GM12878 (cell line): ENCODE measurements at regions not wholly inside any gene's neighbourhood (a gene's known extent, or its start where the extent isn't known, plus 50 kb on each side); places are given as distances from the start of the nearest gene placed in this dataset.

Experiments used
- ATAC-seq: fragments of 200-7000 bp; cut with Tn5 transposase; 3 replicates; pipeline ENCODE4 v1.9.1; 2020; ENCODE audit warnings: mild to moderate bottlenecking, moderate library complexity
- BruUV-seq: library from RNA; stranded (reverse); fragments of 400-500 nt; replicated peaks from 2 replicates; lab custom pipeline; 2021; lab: Mats Ljungman, UMichigan
- CTCF ChIA-PET: fragments of 300-600 bp; sonication (Branson Sonifier 250); formaldehyde crosslinking; extraction: SDS; loops from one replicate; lab custom pipeline; 2021; ENCODE audit warnings: inconsistent platforms; lab: Yijun Ruan, JAX
- POLR2A ChIA-PET: fragments of 350-600 bp; formaldehyde crosslinking; extraction: SDS; loops from one replicate; lab custom pipeline; 2021; ENCODE audit warnings: inconsistent platforms; lab: Charles Lee
- RAD21 ChIA-PET: fragments of 300-600 bp; sonication (Branson Sonifier 250); formaldehyde crosslinking; loops from one replicate; lab custom pipeline; 2023; ENCODE audit warnings: antibody characterized with exemption; ENCODE audit not compliant: unreplicated experiment; lab: Charles Lee
- SMC1A ChIA-PET: fragments of 300-600 bp; sonication (Branson Sonifier 250); formaldehyde crosslinking; loops from one replicate; lab custom pipeline; 2023; ENCODE audit not compliant: unreplicated experiment, uncharacterized antibody; lab: Charles Lee
- DNase-seq: peaks from one replicate; pipeline ENCODE4 v3.0.0-alpha.2; 2011; ENCODE audit warnings: low read depth, low spot score
- FAIRE-seq: peaks from 3 replicates; lab custom pipeline; 2011; peaks lifted over from hg19 to GRCh38; lab: Jason Lieb, UNC
- H2AFZ ChIP-seq: 2 replicates; pipeline ENCODE4 v1.6.0; 2011; ENCODE audit warnings: low read depth, low read length, control low read depth; ENCODE audit not compliant: control insufficient read depth
- H3K27ac ChIP-seq: 2 replicates; pipeline ENCODE4 v1.5.1; 2011; ENCODE audit warnings: control low read depth; ENCODE audit not compliant: control insufficient read depth, insufficient read depth
- H3K27me3 ChIP-seq, 2 experiments: replicated peaks in 1 of 2; 2 replicates each; pipeline versions ENCODE4 v1.6.0 to v1.6.1; 2011; ENCODE audit warnings: low read length in 1 of 2; ENCODE audit not compliant: control insufficient read depth in 2 of 2, insufficient read depth in 2 of 2
- H3K36me3 ChIP-seq, 2 experiments: 2 replicates each; pipeline ENCODE4 v1.5.1; 2011; ENCODE audit warnings: low read length in 1 of 2; ENCODE audit not compliant: control insufficient read depth in 2 of 2, insufficient read depth in 2 of 2
- H3K4me1 ChIP-seq: 2 replicates; pipeline ENCODE4 v1.6.1; 2011; ENCODE audit warnings: mild to moderate bottlenecking, low read length, moderate library complexity, mixed read lengths; ENCODE audit not compliant: control insufficient read depth, insufficient read depth
- H3K4me2 ChIP-seq: 2 replicates; pipeline ENCODE4 v1.6.0; 2011; ENCODE audit warnings: control low read depth; ENCODE audit not compliant: control insufficient read depth, insufficient read depth
- H3K4me3 ChIP-seq: fragments of 200-600 bp; sonication (generic); 2 replicates; pipeline ENCODE4 v1.5.1; 2016
- H3K79me2 ChIP-seq: 2 replicates; pipeline ENCODE4 v1.6.0; 2011; ENCODE audit warnings: low read length; ENCODE audit not compliant: control insufficient read depth, insufficient read depth
- H3K9ac ChIP-seq: 2 replicates; pipeline ENCODE4 v1.8.0; 2011; ENCODE audit warnings: low read length, control low read depth, mixed read lengths; ENCODE audit not compliant: control insufficient read depth, insufficient read depth
- H3K9me3 ChIP-seq: replicated peaks from 3 replicates; pipeline ENCODE4 v1.5.1; 2011; ENCODE audit warnings: mild to moderate bottlenecking, low read length; ENCODE audit not compliant: control insufficient read depth, insufficient read depth
- H4K20me1 ChIP-seq: 2 replicates; pipeline ENCODE4 v1.6.0; 2011; ENCODE audit not compliant: control insufficient read depth, insufficient read depth
- ASH2L ChIP-seq: fragments of 300-600, 200-600 bp; sonication (generic); IDR thresholded peaks from 2 replicates; pipeline ENCODE4 v1.6.1; 2017; ENCODE audit warnings: low read depth, mild to moderate bottlenecking, borderline replicate concordance
- BCL11A ChIP-seq: IDR thresholded peaks from 2 replicates; pipeline ENCODE4 v1.6.1; 2011; ENCODE audit warnings: low read depth, low read length
- FOXK2 ChIP-seq: fragments of 450-650 bp; IDR thresholded peaks from 2 replicates; pipeline ENCODE4 v1.6.1; 2017; ENCODE audit warnings: mild to moderate bottlenecking, moderate library complexity
- MEF2A ChIP-seq: IDR thresholded peaks from 2 replicates; pipeline ENCODE4 v1.6.1; 2011; ENCODE audit warnings: low read depth, mild to moderate bottlenecking, low read length, moderate library complexity; ENCODE audit not compliant: insufficient read depth
- MTA3 ChIP-seq: IDR thresholded peaks from 2 replicates; pipeline ENCODE4 v1.6.1; 2012; ENCODE audit warnings: low read length, inconsistent platforms, borderline replicate concordance
- SMC3 ChIP-seq: IDR thresholded peaks from 2 replicates; pipeline ENCODE4 v1.6.1; 2011; ENCODE audit warnings: low read length, improper control_type of control experiment, borderline replicate concordance
- SPI1 ChIP-seq: IDR thresholded peaks from 2 replicates; pipeline ENCODE4 v1.6.1; 2011; ENCODE audit warnings: low read depth, mild to moderate bottlenecking, low read length, moderate library complexity, borderline replicate concordance; ENCODE audit not compliant: insufficient read depth
- SUPT20H ChIP-seq: IDR thresholded peaks from 2 replicates; pipeline ENCODE4 v1.6.1; 2011; ENCODE audit warnings: low read depth, mild to moderate bottlenecking, low read length, moderate library complexity, borderline replicate concordance; ENCODE audit not compliant: control insufficient read depth
- SUZ12 ChIP-seq: fragments of 200-600 bp; sonication (generic); IDR thresholded peaks from one replicate; pipeline ENCODE4 v1.6.1; 2018; ENCODE audit warnings: antibody characterized with exemption, mild to moderate bottlenecking; ENCODE audit not compliant: unreplicated experiment
- TCF12 ChIP-seq: IDR thresholded peaks from 2 replicates; pipeline ENCODE4 v1.6.1; 2011; ENCODE audit warnings: low read depth, mild to moderate bottlenecking, low read length
- TCF3 ChIP-seq: IDR thresholded peaks from 2 replicates; pipeline ENCODE4 v1.6.1; 2012; ENCODE audit warnings: low read depth, mild to moderate bottlenecking, low read length, borderline replicate concordance; ENCODE audit not compliant: insufficient read depth
- YY1 ChIP-seq: IDR thresholded peaks from 2 replicates; pipeline ENCODE4 v1.6.1; 2011; ENCODE audit warnings: low read depth, mild to moderate bottlenecking, low read length
- ZNF384 ChIP-seq: IDR thresholded peaks from 2 replicates; pipeline ENCODE4 v1.6.1; 2012; ENCODE audit warnings: low read depth, mild to moderate bottlenecking, low read length, improper control_type of control experiment, borderline replicate concordance
- WGBS: methylation state at CpG from one replicate; pipeline ENCODE4 v1.1.6; 2016; ENCODE audit warnings: low lambda C conversion rate; ENCODE audit not compliant: insufficient replicate concordance, insufficient coverage; ENCODE audit errors: missing lambda C conversion rate; 5-methylcytosine and 5-hydroxymethylcytosine counted together
- in situ Hi-C: fragments of 300-500 bp; cut with MboI; formaldehyde crosslinking; loops from 9 replicates; pipeline ENCODE4 v1.14.3; 2018; ENCODE audit warnings: mixed read lengths
- intact Hi-C: fragments of 100-400 bp; cut with micrococcal nuclease; formaldehyde crosslinking; loops from one replicate; pipeline ENCODE4 v1.14.2; 2022; ENCODE audit not compliant: unreplicated experiment
- TF ChIP-seq, protein P1 (sequence below): fragments of 450-650 bp; IDR thresholded peaks from 2 replicates; pipeline ENCODE4 v1.6.1; 2017; ENCODE audit warnings: mild to moderate bottlenecking, moderate library complexity
- TF ChIP-seq, protein P2 (sequence below): IDR thresholded peaks from 2 replicates; pipeline ENCODE4 v1.6.1; 2012; ENCODE audit warnings: mild to moderate bottlenecking, low read depth, low read length

DNA sequence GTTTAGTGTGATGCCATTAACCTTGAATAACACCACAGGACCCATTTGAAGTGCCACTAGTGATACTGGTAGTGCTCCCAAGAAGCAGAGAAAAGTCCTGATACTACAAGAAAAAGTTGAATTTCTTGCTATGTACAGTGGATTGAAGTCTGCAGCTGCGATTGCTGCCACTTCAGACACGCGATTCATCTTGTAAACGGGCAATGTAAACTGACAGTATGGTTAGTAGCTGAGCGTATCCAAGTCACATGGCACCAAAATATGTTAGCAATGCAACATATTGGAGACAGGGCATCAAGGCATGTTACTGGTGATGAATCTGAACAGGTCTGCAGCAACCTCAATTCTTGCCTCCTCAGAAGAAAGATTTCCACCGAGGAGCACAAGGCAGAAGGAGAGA is 238.9 kb downstream of the HS3ST3B1 start:
- in situ Hi-C loops: no loop called here
- H3K9me3 ChIP-seq: no peaks in the 10 kb centered on the region
- no peak overlapping the region for H3K9ac ChIP-seq
- no peak overlapping the region for H3K27ac ChIP-seq
- ChIA-PET CTCF (no interaction called here), SMC1A (no interaction called here), POLR2A (no interaction called here), RAD21 (no interaction called here)
- H2AFZ ChIP-seq: no peak overlapping the region
- no peaks in the 10 kb centered on the region for H3K27me3 ChIP-seq
- H3K79me2 ChIP-seq: no peaks in the 10 kb centered on the region
- no TSS peak for BruUV-seq
- H3K4me1 ChIP-seq: no peaks in the 10 kb centered on the region
- H4K20me1 ChIP-seq: no peaks in the 10 kb centered on the region
- ATAC-seq (no peak), DNase-seq (no peak), FAIRE-seq (no peak)
- H3K36me3 ChIP-seq: no peaks in the 10 kb centered on the region
- WGBS: 24% methylated on average over 6 of the region's 6 CpGs
- H3K4me2 ChIP-seq: no peak overlapping the region
- H3K4me3 ChIP-seq: no peak overlapping the region
- intact Hi-C loops: no loop called here
- TF ChIP-seq TCF3: no peak
- TF ChIP-seq SUPT20H: no peak
- TF ChIP-seq MEF2A: no peak
- TF ChIP-seq BCL11A: no peak
- TF ChIP-seq, protein P1, sequence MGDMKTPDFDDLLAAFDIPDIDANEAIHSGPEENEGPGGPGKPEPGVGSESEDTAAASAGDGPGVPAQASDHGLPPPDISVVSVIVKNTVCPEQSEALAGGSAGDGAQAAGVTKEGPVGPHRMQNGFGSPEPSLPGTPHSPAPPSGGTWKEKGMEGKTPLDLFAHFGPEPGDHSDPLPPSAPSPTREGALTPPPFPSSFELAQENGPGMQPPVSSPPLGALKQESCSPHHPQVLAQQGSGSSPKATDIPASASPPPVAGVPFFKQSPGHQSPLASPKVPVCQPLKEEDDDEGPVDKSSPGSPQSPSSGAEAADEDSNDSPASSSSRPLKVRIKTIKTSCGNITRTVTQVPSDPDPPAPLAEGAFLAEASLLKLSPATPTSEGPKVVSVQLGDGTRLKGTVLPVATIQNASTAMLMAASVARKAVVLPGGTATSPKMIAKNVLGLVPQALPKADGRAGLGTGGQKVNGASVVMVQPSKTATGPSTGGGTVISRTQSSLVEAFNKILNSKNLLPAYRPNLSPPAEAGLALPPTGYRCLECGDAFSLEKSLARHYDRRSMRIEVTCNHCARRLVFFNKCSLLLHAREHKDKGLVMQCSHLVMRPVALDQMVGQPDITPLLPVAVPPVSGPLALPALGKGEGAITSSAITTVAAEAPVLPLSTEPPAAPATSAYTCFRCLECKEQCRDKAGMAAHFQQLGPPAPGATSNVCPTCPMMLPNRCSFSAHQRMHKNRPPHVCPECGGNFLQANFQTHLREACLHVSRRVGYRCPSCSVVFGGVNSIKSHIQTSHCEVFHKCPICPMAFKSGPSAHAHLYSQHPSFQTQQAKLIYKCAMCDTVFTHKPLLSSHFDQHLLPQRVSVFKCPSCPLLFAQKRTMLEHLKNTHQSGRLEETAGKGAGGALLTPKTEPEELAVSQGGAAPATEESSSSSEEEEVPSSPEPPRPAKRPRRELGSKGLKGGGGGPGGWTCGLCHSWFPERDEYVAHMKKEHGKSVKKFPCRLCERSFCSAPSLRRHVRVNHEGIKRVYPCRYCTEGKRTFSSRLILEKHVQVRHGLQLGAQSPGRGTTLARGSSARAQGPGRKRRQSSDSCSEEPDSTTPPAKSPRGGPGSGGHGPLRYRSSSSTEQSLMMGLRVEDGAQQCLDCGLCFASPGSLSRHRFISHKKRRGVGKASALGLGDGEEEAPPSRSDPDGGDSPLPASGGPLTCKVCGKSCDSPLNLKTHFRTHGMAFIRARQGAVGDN: no peak
- no peak for TF ChIP-seq TCF12
- TF ChIP-seq, protein P2, sequence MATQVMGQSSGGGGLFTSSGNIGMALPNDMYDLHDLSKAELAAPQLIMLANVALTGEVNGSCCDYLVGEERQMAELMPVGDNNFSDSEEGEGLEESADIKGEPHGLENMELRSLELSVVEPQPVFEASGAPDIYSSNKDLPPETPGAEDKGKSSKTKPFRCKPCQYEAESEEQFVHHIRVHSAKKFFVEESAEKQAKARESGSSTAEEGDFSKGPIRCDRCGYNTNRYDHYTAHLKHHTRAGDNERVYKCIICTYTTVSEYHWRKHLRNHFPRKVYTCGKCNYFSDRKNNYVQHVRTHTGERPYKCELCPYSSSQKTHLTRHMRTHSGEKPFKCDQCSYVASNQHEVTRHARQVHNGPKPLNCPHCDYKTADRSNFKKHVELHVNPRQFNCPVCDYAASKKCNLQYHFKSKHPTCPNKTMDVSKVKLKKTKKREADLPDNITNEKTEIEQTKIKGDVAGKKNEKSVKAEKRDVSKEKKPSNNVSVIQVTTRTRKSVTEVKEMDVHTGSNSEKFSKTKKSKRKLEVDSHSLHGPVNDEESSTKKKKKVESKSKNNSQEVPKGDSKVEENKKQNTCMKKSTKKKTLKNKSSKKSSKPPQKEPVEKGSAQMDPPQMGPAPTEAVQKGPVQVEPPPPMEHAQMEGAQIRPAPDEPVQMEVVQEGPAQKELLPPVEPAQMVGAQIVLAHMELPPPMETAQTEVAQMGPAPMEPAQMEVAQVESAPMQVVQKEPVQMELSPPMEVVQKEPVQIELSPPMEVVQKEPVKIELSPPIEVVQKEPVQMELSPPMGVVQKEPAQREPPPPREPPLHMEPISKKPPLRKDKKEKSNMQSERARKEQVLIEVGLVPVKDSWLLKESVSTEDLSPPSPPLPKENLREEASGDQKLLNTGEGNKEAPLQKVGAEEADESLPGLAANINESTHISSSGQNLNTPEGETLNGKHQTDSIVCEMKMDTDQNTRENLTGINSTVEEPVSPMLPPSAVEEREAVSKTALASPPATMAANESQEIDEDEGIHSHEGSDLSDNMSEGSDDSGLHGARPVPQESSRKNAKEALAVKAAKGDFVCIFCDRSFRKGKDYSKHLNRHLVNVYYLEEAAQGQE: no peak
- no peak for TF ChIP-seq SUZ12
- TF ChIP-seq FOXK2: no peak
- TF ChIP-seq MTA3: no peak
- TF ChIP-seq ZNF384: no peak
- no peak for TF ChIP-seq ASH2L
- no peak for TF ChIP-seq YY1
- no peak for TF ChIP-seq SMC3
- TF ChIP-seq SPI1: no peak
